Astrocyte (in vitro differentiated cells and primary cell): ENCODE measurements at regions not wholly inside any gene's neighbourhood (a gene's known extent, or its start where the extent isn't known, plus 50 kb on each side); places are given as distances from the start of the nearest gene placed in this dataset.

Experiments used
- EZH2 ChIP-seq: IDR thresholded peaks from 2 replicates; pipeline ENCODE4 v1.6.1; 2012; ENCODE audit warnings: mild to moderate bottlenecking, low read length, inconsistent platforms; ENCODE audit not compliant: insufficient read depth
- TF ChIP-seq, protein P1 (sequence below): IDR thresholded peaks from 2 replicates; pipeline ENCODE4 v1.5.1; 2011; ENCODE audit warnings: low read depth, mild to moderate bottlenecking, inconsistent platforms, low read length, moderate library complexity; ENCODE audit not compliant: insufficient read depth

DNA sequence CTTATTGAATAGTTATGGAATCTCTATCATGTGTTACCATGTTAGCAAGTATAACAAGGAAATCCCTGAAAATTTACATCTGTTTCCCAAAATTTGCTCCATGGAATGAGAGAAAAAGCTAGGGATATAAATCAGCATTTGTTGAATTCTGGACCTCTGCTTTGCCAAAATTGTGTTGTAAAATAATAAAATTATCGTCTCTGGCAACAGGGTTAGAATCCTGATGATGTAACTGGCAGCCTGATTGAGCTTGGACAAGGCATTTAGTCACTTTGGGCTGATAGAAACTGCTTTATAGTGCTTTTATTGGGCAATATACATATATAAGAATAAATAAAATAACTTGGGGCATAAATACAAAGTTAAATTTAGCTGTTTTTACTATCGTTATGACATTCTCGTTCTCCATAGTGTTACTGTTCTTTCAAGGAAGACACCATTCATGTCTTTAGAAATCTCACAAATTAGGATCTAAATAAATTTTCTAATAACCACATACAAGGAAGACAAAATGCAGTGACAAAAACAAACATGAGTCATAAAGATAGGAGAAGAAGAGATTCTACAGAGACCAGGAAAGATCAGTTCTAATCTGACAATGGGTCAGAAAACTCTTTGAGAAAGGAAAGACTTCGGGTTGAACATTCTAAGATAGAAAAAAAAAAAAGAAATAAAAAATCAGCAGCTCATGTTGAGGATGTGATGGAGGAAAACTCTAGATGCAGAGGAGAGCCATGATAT is 145.0 kb upstream of the CDH10 start:
- TF ChIP-seq, protein P1, sequence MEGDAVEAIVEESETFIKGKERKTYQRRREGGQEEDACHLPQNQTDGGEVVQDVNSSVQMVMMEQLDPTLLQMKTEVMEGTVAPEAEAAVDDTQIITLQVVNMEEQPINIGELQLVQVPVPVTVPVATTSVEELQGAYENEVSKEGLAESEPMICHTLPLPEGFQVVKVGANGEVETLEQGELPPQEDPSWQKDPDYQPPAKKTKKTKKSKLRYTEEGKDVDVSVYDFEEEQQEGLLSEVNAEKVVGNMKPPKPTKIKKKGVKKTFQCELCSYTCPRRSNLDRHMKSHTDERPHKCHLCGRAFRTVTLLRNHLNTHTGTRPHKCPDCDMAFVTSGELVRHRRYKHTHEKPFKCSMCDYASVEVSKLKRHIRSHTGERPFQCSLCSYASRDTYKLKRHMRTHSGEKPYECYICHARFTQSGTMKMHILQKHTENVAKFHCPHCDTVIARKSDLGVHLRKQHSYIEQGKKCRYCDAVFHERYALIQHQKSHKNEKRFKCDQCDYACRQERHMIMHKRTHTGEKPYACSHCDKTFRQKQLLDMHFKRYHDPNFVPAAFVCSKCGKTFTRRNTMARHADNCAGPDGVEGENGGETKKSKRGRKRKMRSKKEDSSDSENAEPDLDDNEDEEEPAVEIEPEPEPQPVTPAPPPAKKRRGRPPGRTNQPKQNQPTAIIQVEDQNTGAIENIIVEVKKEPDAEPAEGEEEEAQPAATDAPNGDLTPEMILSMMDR: no peak
- no peak for TF ChIP-seq EZH2
